Heart right ventricle (tissue), 16 donors: ENCODE measurements at regions not wholly inside any gene's neighbourhood (a gene's known extent, or its start where the extent isn't known, plus 50 kb on each side); places are given as distances from the start of the nearest gene placed in this dataset.

Experiments used
- ATAC-seq, 8 donors: fragments of 200-7000 bp; cut with Tn5 transposase; one replicate each; pipeline ENCODE4 v1.9.1; 2020; ENCODE audit warnings: mild to moderate bottlenecking in 8 of 8, moderate library complexity in 8 of 8, moderate number of reproducible peaks in 1 of 8
- DNase-seq, 2 donors: peaks; one replicate each; pipeline ENCODE4 v3.0.0-alpha.2; 2020
- H3K27ac ChIP-seq, 10 donors: fragments of 200-600 bp; sonication (generic) in 2 of 10; one replicate each; pipeline versions ENCODE4 v1.5.0 to v1.8.0; 2020 to 2022; ENCODE audit warnings: mild to moderate bottlenecking in 3 of 10
- H3K27me3 ChIP-seq, 7 donors: fragments of 200-600 bp; one replicate each; pipeline ENCODE4 v1.8.0; 2021 to 2022; ENCODE audit warnings: mild to moderate bottlenecking in 2 of 7
- H3K36me3 ChIP-seq, 9 donors: fragments of 200-600 bp; sonication (generic) in 1 of 9; one replicate each; pipeline versions ENCODE4 v1.5.0 to v1.8.0; 2020 to 2022; ENCODE audit warnings: mild to moderate bottlenecking in 2 of 9
- H3K4me1 ChIP-seq, 9 donors: fragments of 200-600 bp; sonication (generic) in 1 of 9; one replicate each; pipeline versions ENCODE4 v1.5.0 to v1.8.0; 2020 to 2022; ENCODE audit warnings: mild to moderate bottlenecking in 4 of 9
- H3K4me3 ChIP-seq, 10 donors: fragments of 200-600 bp; sonication (generic) in 2 of 10; one replicate each; pipeline versions ENCODE4 v1.5.0 to v1.8.0; 2020 to 2022; ENCODE audit warnings: mild to moderate bottlenecking in 7 of 10, moderate library complexity in 2 of 10
- H3K9me3 ChIP-seq, 11 donors: fragments of 200-600 bp in 10 of 11; sonication (generic) in 2 of 11; one replicate each; pipeline versions ENCODE4 v1.5.0 to v1.8.0; 2013 to 2022; ENCODE audit warnings: mild to moderate bottlenecking in 2 of 11, control low read depth in 1 of 11, moderate library complexity in 1 of 11
- WGBS, 2 donors: extraction: QIAGEN DNeasy Blood & Tissue Kit; methylation state at CpG; one replicate each; pipeline ENCODE4 v1.1.7; 2013; ENCODE audit warnings: inconsistent platforms in 1 of 2; 5-methylcytosine and 5-hydroxymethylcytosine counted together
- intact Hi-C, 10 donors: fragments of 100-400 bp; cut with DNase I; formaldehyde crosslinking; loops; one replicate each; pipeline versions ENCODE4 v1.11.1 to v1.14.2; 2022
- TF ChIP-seq, protein P1 (sequence below), 9 donors: fragments of 200-600 bp; sonication (generic) in 2 of 9; IDR thresholded peaks; one replicate each; pipeline versions ENCODE4 v1.5.0 to v1.8.0; 2021 to 2022; ENCODE audit warnings: antibody characterized with exemption in 9 of 9, mild to moderate bottlenecking in 5 of 9, moderate library complexity in 1 of 9
- donor health status: Arrhythmogenic right ventricular cardiomyopathy.
- donor health status: ischemic (EF 13 %, LVEDD 7.1; RV severe dilation, severe dysfunction).
- donor health status: healthy with polysubstance abuse.
- donor health status: DM: no; HTN: yes; CAD: no.
- donor health status: DM: no; HTN: no; CAD: no.
- donor health status: ischemic (EF 25% LVEDD 6.9; RV normal size, moderate dysfunction).
- donor health status: ischemic (EF 25% LVEDD 5.7; RV mildly dilated, moderate dysfunction).
- donor health status: healthy.
- donor health status: DM: yes; HTN: yes; CAD: no.
- donor health status: Ischemic cardiomyopathy.
- donor health status: ischemic (EF 35%, LVEDD 5.7; RV mildly dilated, moderate dysfunction).
- donor health status: nonischemic (EF 11% LVEDD 7.7; RV severe dilation, severe dysfunction).
- donor health status: DM: yes; HTN: yes; CAD: no.
- donor health status: PGD.
- donor health status: ischemic (EF 29% LVEDD 5.4; RV normal size, mild dysfunction).
- donor health status: nonischemic (EF 23%, LVEDD 6.1; RV moderate dilation, normal function).

- DNase-seq: no peak
- intact Hi-C loops: loop anchor here in 1 of 10 donors (10.0 kb wide), 1 partner anchor 915 kb away; no protein-coding TSS in a partner anchor
- WGBS, 2 donors: 75 to 84% methylated on average over 2 of the region's 2 CpGs
- ATAC-seq: no peak
- TF ChIP-seq, protein P1, sequence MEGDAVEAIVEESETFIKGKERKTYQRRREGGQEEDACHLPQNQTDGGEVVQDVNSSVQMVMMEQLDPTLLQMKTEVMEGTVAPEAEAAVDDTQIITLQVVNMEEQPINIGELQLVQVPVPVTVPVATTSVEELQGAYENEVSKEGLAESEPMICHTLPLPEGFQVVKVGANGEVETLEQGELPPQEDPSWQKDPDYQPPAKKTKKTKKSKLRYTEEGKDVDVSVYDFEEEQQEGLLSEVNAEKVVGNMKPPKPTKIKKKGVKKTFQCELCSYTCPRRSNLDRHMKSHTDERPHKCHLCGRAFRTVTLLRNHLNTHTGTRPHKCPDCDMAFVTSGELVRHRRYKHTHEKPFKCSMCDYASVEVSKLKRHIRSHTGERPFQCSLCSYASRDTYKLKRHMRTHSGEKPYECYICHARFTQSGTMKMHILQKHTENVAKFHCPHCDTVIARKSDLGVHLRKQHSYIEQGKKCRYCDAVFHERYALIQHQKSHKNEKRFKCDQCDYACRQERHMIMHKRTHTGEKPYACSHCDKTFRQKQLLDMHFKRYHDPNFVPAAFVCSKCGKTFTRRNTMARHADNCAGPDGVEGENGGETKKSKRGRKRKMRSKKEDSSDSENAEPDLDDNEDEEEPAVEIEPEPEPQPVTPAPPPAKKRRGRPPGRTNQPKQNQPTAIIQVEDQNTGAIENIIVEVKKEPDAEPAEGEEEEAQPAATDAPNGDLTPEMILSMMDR (IDR thresholded peaks at IDR 0.05): no peak
- H3K27ac ChIP-seq: no peak overlapping the region
- no peak overlapping the region for H3K4me3 ChIP-seq
- peaks cover 0 to 9% (median 0%) of the 10 kb centered on the region in 11 donors for H3K9me3 ChIP-seq
- H3K27me3 ChIP-seq: no peaks in the 10 kb centered on the region
- H3K36me3 ChIP-seq: no peaks in the 10 kb centered on the region
- H3K4me1 ChIP-seq: no peaks in the 10 kb centered on the region
These were observed 315.2 kb downstream of the TMX3 start for GRCh38 chr18:68399721-68400120.

- 69 to 72% methylated on average over 6 of the region's 6 CpGs for WGBS, 2 donors
- Histone ChIP-seq H3K36me3 (no peaks in the 10 kb centered on the region), H3K4me1 (no peaks in the 10 kb centered on the region), H3K4me3 (no peak overlapping the region), H3K27ac (no peak overlapping the region), H3K27me3 (no peaks in the 10 kb centered on the region), H3K9me3 (no peaks in the 10 kb centered on the region)
- ATAC-seq: no peak
- no peak for DNase-seq
- intact Hi-C loops: no loop called here
- TF ChIP-seq, protein P1 (IDR thresholded peaks at IDR 0.05): no peak
These were observed 317.5 kb downstream of the TMX3 start for GRCh38 chr18:68397241-68398035.

DNA sequence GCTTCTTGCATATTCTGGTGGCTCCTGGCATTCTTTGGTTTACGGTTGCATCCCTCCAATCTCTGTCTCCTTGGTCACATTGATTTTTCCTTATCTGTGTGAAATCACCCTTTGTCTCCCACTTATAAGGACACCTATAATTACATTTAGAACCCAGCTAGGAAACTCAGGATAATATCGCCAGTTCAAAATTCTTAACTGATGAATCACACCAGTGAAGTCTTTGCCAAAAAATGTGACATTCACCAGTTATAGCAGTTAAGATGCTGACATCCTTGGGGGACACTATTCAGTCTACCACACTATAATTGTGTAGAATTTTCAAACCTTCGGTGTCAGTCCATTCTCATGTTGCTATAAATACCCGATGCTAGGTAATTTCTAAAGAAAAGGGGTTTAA lies 320.2 kb downstream of the TMX3 start:
- H3K27ac ChIP-seq: no peak overlapping the region
- TF ChIP-seq, protein P1 (IDR thresholded peaks at IDR 0.05): no peak
- DNase-seq: no peak
- 72 to 76% methylated on average over 4 of the region's 4 CpGs for WGBS, 2 donors
- H3K4me1 ChIP-seq: no peaks in the 10 kb centered on the region
- H3K36me3 ChIP-seq: no peaks in the 10 kb centered on the region
- H3K4me3 ChIP-seq: no peak overlapping the region
- ATAC-seq: no peak
- intact Hi-C loops: no loop called here
- no peaks in the 10 kb centered on the region for H3K9me3 ChIP-seq
- no peaks in the 10 kb centered on the region for H3K27me3 ChIP-seq

DNA sequence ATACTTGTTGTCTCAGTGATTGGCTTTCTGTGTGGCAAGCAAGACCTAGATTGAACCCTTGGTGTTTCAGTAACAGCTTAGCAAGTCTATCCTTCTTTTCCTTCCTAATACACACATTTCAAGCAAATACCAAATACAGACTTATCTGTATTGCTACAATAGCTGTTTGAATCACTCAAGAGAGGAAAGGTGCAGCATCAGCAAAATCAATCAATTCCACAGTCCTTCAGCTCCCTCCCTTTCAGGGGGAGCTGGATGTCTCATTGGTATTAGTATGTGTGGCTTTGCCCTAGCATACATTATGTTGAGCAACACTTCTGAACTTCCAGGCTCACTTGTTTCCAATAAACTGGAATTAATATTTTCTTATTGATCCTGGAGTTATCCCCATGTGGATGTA lies 323.1 kb downstream of the TMX3 start:
- ATAC-seq (no peak), DNase-seq (no peak)
- no peak overlapping the region for H3K4me3 ChIP-seq
- H3K9me3 ChIP-seq: no peaks in the 10 kb centered on the region
- H3K36me3 ChIP-seq: no peaks in the 10 kb centered on the region
- intact Hi-C loops: no loop called here
- no peak overlapping the region for H3K27ac ChIP-seq
- TF ChIP-seq, protein P1 (IDR thresholded peaks at IDR 0.05): no peak
- no peaks in the 10 kb centered on the region for H3K27me3 ChIP-seq
- H3K4me1 ChIP-seq: no peaks in the 10 kb centered on the region
